Activated B cell treated with CpG ODN at 0.5 μM for 24 hours (primary cell): ENCODE measurements at regions not wholly inside any gene's neighbourhood (a gene's known extent, or its start where the extent isn't known, plus 50 kb on each side); places are given as distances from the start of the nearest gene placed in this dataset.

ENCODE experiments used
- ATAC-seq: fragments of 200-7000 bp; cut with Tn5 transposase; one replicate; pipeline ENCODE4 v1.10.0; 2021; ENCODE audit warnings: low read depth, mild to moderate bottlenecking, moderate library complexity
- CTCF ChIA-PET: fragments of 350-600 bp; sonication (Branson Sonifier 250); formaldehyde crosslinking; loops from one replicate; lab custom pipeline; 2021; ENCODE audit warnings: antibody characterized with exemption; lab: Charles Lee
- POLR2A ChIA-PET: fragments of 350-600 bp; sonication (Branson Sonifier 250); formaldehyde crosslinking; loops from one replicate; lab custom pipeline; 2021; ENCODE audit warnings: antibody characterized with exemption; lab: Charles Lee
- DNase-seq: peaks from one replicate; pipeline ENCODE4 v3.0.0; 2022
- H3K27ac Mint-ChIP-seq: one replicate; pipeline ENCODE4 v1.8.0; 2020; ENCODE audit warnings: mixed read lengths
- H3K27me3 Mint-ChIP-seq: one replicate; pipeline ENCODE4 v1.8.0; 2021; ENCODE audit warnings: mixed read lengths
- H3K36me3 Mint-ChIP-seq: one replicate; pipeline ENCODE4 v1.8.0; 2021; ENCODE audit warnings: low read depth, mixed read lengths
- H3K4me1 Mint-ChIP-seq: one replicate; pipeline ENCODE4 v1.8.0; 2021; ENCODE audit warnings: mixed read lengths
- H3K4me3 Mint-ChIP-seq: one replicate; pipeline ENCODE4 v1.8.0; 2020; ENCODE audit warnings: mild to moderate bottlenecking, mixed read lengths
- H3K9me3 Mint-ChIP-seq: one replicate; pipeline ENCODE4 v1.8.0; 2020; ENCODE audit warnings: mixed read lengths
- intact Hi-C: fragments of 100-400 bp; cut with micrococcal nuclease; formaldehyde crosslinking; loops from one replicate; pipeline ENCODE4 v1.15.1; 2024
- TF ChIP-seq, protein P1 (sequence below): fragments of 200-600 bp; IDR thresholded peaks from one replicate; pipeline ENCODE4 v1.8.0; 2022; ENCODE audit warnings: antibody characterized with exemption, mild to moderate bottlenecking

DNA sequence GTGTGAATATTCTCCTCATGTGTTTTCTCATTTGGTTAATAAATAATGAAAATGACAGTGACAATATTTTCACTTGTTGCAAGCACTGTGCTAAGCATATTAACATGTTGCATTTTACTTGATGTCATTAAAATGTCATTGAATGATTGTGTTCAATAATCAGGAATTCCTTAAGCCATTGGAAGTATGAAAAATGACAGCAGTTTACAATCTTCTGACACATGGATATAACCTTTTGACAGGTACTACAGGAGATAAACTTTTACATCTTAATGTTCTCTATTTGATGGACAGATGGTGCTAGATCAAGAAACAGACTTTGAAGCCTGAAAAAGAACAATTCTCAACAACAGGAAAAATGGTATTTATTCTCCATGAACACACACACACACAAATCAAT is 1138.3 kb downstream of the ROBO2 start:
- no peaks in the 10 kb centered on the region for H3K36me3 Mint-ChIP-seq
- no peak for DNase-seq
- H3K4me3 Mint-ChIP-seq = no peak overlapping the region
- H3K27ac Mint-ChIP-seq = no peak overlapping the region
- CTCF ChIA-PET = no interaction called here
- intact Hi-C loops = no loop called here
- ATAC-seq = no peak
- peaks cover 3% of the 10 kb centered on the region for H3K9me3 Mint-ChIP-seq
- TF ChIP-seq, protein P1, sequence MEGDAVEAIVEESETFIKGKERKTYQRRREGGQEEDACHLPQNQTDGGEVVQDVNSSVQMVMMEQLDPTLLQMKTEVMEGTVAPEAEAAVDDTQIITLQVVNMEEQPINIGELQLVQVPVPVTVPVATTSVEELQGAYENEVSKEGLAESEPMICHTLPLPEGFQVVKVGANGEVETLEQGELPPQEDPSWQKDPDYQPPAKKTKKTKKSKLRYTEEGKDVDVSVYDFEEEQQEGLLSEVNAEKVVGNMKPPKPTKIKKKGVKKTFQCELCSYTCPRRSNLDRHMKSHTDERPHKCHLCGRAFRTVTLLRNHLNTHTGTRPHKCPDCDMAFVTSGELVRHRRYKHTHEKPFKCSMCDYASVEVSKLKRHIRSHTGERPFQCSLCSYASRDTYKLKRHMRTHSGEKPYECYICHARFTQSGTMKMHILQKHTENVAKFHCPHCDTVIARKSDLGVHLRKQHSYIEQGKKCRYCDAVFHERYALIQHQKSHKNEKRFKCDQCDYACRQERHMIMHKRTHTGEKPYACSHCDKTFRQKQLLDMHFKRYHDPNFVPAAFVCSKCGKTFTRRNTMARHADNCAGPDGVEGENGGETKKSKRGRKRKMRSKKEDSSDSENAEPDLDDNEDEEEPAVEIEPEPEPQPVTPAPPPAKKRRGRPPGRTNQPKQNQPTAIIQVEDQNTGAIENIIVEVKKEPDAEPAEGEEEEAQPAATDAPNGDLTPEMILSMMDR = no peak
- no peaks in the 10 kb centered on the region for H3K4me1 Mint-ChIP-seq
- H3K27me3 Mint-ChIP-seq = no peaks in the 10 kb centered on the region
- POLR2A ChIA-PET = no interaction called here

DNA sequence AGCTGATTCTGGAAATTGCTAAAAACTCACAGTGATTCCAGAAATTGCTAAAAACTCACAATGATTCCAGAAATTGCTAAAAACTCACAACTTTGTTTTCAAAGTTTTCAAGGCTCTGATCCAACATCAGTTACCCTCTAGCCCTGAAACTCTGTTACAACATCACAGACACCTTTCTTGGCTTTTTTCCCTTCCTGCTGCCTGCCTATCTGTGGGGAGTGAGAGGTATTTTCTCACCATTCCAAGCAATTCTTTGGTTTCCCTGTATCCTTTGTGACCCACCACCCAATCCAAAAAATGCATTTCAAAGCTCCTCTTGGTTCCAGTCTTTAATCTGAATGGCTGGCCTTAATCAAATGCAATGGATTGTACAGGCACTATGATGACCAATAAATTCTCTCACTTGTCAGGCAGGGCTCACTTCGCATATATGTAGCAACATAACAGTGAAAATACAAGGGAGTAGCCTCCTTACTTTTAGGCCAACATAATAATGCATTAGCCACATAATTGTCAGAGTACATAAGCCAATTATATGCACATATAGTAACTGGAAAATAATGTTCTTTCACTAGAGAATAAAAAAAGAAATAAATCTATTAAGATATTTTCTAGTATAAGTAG is 1139.0 kb downstream of the ROBO2 start:
- peaks cover 3% of the 10 kb centered on the region for H3K9me3 Mint-ChIP-seq
- POLR2A ChIA-PET = no interaction called here

DNA sequence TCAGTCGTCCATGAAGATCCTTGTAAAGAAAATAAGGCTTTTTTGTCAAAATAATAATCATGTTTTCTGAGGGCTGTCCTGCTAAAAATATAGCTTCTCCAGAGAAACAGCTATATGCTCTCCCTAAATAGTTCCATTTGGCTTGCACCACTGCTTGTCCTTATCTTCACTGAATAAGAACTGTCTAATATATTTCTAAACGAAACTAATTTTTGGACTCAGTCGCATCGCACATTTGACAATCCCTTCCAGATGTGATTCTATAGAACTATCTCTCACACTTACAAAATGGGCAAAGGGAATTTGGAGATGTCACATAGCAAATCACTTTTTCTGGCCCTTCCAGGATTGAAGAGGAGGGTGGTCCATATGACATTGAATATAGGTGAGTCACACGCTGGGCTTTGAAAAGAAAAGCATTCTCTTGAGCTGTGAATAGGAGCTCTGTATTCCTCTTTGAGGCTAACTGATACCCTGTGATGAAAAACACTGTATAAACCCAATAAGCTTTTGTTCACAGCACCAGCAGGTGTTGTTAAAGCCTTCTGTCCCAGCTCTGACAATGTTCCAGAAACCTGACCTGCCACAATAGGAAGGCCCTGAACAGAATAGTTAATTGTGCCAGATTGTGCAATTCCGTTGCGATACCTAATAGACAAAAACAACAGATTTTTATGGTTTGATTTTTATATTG is 1144.2 kb downstream of the ROBO2 start:
- no peaks in the 10 kb centered on the region for H3K9me3 Mint-ChIP-seq
- no peak overlapping the region for H3K4me3 Mint-ChIP-seq
- H3K27ac Mint-ChIP-seq = no peak overlapping the region
- ChIA-PET CTCF (no interaction called here), POLR2A (no interaction called here)
- H3K36me3 Mint-ChIP-seq = no peaks in the 10 kb centered on the region
- no peaks in the 10 kb centered on the region for H3K27me3 Mint-ChIP-seq
- intact Hi-C loops = no loop called here
- TF ChIP-seq, protein P1 = no peak
- H3K4me1 Mint-ChIP-seq = no peaks in the 10 kb centered on the region
- DNase-seq (no peak), ATAC-seq (no peak)

More for the DNA sequence above, 1139.0 kb downstream of the ROBO2 start:
- H3K4me3 Mint-ChIP-seq = no peak overlapping the region
- TF ChIP-seq, protein P1 = no peak
- DNase-seq (no peak), ATAC-seq (no peak)
- H3K36me3 Mint-ChIP-seq = no peaks in the 10 kb centered on the region
- H3K27me3 Mint-ChIP-seq = no peaks in the 10 kb centered on the region
- no peaks in the 10 kb centered on the region for H3K4me1 Mint-ChIP-seq
- CTCF ChIA-PET = no interaction called here
- intact Hi-C loops = no loop called here
- H3K27ac Mint-ChIP-seq = no peak overlapping the region

DNA sequence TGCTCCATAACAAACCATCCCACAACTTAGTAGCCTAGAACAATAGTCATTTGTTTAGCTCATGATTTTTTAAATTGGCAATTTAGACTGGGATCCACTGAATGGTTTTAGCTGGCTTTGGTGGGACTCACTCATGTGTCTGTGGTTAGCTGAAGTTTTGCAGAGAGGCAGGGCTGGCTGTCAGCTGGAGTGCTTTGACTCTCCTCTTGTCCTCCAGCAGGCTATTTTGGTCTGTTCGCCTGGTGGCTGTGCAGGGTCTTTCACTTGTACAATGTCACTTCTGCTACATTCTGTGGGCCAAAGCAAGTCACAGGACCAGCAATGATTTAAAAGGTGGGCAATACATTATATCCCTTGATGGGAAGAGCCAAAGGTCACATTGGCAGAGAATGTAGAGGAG is 1146.5 kb downstream of the ROBO2 start:
- Mint-ChIP-seq H3K9me3 (peaks cover 15% of the 10 kb centered on the region), H3K4me1 (no peaks in the 10 kb centered on the region), H3K36me3 (no peaks in the 10 kb centered on the region), H3K4me3 (no peak overlapping the region), H3K27me3 (no peaks in the 10 kb centered on the region), H3K27ac (no peak overlapping the region)
- DNase-seq (no peak), ATAC-seq (no peak)
- intact Hi-C loops = no loop called here
- TF ChIP-seq, protein P1 = no peak
- ChIA-PET POLR2A (no interaction called here), CTCF (no interaction called here)

DNA sequence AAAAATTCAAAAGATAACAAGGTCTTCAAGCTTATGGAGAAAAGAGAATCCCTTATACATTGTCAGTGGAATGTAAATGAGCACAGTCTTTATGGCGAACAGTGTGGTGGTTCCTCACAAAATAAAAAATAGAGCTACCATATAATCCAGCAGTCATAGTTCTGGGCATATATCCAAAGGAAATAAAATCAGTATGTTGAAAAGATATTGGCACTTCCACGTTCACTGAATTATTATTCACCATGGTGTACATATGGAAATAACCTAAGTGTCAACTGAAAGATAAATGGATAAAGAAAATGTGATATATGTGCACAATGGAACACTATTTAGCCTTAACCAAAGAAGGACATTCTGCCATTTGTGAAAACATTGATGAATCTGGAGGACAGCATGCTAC is 1161.2 kb downstream of the ROBO2 start:
- ChIA-PET POLR2A (no interaction called here), CTCF (no interaction called here)
- Mint-ChIP-seq H3K9me3 (peaks cover 3% of the 10 kb centered on the region), H3K4me1 (no peaks in the 10 kb centered on the region), H3K27me3 (no peaks in the 10 kb centered on the region), H3K27ac (no peak overlapping the region), H3K4me3 (no peak overlapping the region), H3K36me3 (no peaks in the 10 kb centered on the region)
- TF ChIP-seq, protein P1 = no peak
- no peak for DNase-seq
- no peak for ATAC-seq
- intact Hi-C loops = no loop called here
